WTC11 (cell line): ENCODE measurements at regions not wholly inside any gene's neighbourhood (a gene's known extent, or its start where the extent isn't known, plus 50 kb on each side); places are given as distances from the start of the nearest gene placed in this dataset.

Experiments used
- ATAC-seq: fragments of 200-7000 bp; cut with Tn5 transposase; 2 replicates; pipeline ENCODE4 v1.10.0; 2021; ENCODE audit warnings: mild to moderate bottlenecking, moderate library complexity
- CTCF ChIA-PET: fragments of 300-600 bp; sonication (Branson Sonifier 250); formaldehyde crosslinking; loops from one replicate; lab custom pipeline; 2021; ENCODE audit warnings: antibody characterized with exemption; lab: Charles Lee
- POLR2A ChIA-PET: fragments of 350-600 bp; sonication (Branson Sonifier 250); formaldehyde crosslinking; loops from one replicate; lab custom pipeline; 2021; ENCODE audit warnings: antibody characterized with exemption; lab: Charles Lee
- DNase-seq: peaks from one replicate; pipeline ENCODE4 v3.0.0; 2021; ENCODE audit warnings: low spot score
- H3K27ac Mint-ChIP-seq: 2 replicates; pipeline ENCODE4 v1.8.0; 2021; ENCODE audit warnings: mixed read lengths
- H3K27me3 Mint-ChIP-seq: 2 replicates; pipeline ENCODE4 v1.8.0; 2021; ENCODE audit warnings: low read depth, mild to moderate bottlenecking, moderate library complexity, mixed read lengths
- H3K36me3 Mint-ChIP-seq: 2 replicates; pipeline ENCODE4 v1.8.0; 2021; ENCODE audit warnings: mixed read lengths
- H3K4me1 Mint-ChIP-seq: 2 replicates; pipeline ENCODE4 v1.8.0; 2022; ENCODE audit warnings: mixed read lengths
- H3K4me3 Mint-ChIP-seq: 2 replicates; pipeline ENCODE4 v1.8.0; 2021; ENCODE audit warnings: mild to moderate bottlenecking, moderate library complexity, mixed read lengths
- H3K9me3 Mint-ChIP-seq: 2 replicates; pipeline ENCODE4 v1.8.0; 2021; ENCODE audit warnings: mixed read lengths
- ATF1 ChIP-seq: sonication (generic); formaldehyde crosslinking; IDR thresholded peaks from 2 replicates; pipeline ENCODE4 v1.8.1; 2023; ENCODE audit warnings: mild to moderate bottlenecking, moderate library complexity, missing genetic modification reagents
- CREB1 ChIP-seq: sonication (generic); formaldehyde crosslinking; IDR thresholded peaks from 2 replicates; pipeline ENCODE4 v1.8.0; 2023; ENCODE audit warnings: mild to moderate bottlenecking, missing genetic modification reagents
- CREM ChIP-seq: sonication (generic); formaldehyde crosslinking; IDR thresholded peaks from 2 replicates; pipeline ENCODE4 v1.8.1; 2022; ENCODE audit warnings: mild to moderate bottlenecking, missing genetic modification reagents, moderate library complexity
- ESRRA ChIP-seq: sonication (generic); formaldehyde crosslinking; IDR thresholded peaks from 2 replicates; pipeline ENCODE4 v1.8.1; 2022; ENCODE audit warnings: mild to moderate bottlenecking, missing genetic modification reagents, borderline replicate concordance
- ETV6 ChIP-seq: sonication (generic); formaldehyde crosslinking; IDR thresholded peaks from 2 replicates; pipeline ENCODE4 v1.8.1; 2022; ENCODE audit warnings: mild to moderate bottlenecking, missing genetic modification reagents
- GTF2I ChIP-seq: fragments of 250-450 bp; sonication (Bioruptor Pico); conservative IDR thresholded peaks from 2 replicates; pipeline ENCODE4 v1.4.0; 2021; ENCODE audit warnings: mild to moderate bottlenecking
- NFATC4 ChIP-seq: fragments of 250-450 bp; sonication (Bioruptor Pico); IDR thresholded peaks from 2 replicates; pipeline ENCODE4 v1.9.0; 2021; ENCODE audit warnings: mild to moderate bottlenecking
- NR1H2 ChIP-seq: sonication (generic); formaldehyde crosslinking; IDR thresholded peaks from 2 replicates; pipeline ENCODE4 v1.9.0; 2021; ENCODE audit warnings: mild to moderate bottlenecking, moderate library complexity, missing genetic modification reagents
- NR2C2 ChIP-seq: sonication (generic); formaldehyde crosslinking; IDR thresholded peaks from 2 replicates; pipeline ENCODE4 v1.8.0; 2022; ENCODE audit warnings: mild to moderate bottlenecking, missing genetic modification reagents
- OVOL2 ChIP-seq: fragments of 250-450 bp; sonication (Bioruptor Pico); IDR thresholded peaks from 2 replicates; pipeline ENCODE4 v1.9.0; 2021; ENCODE audit warnings: mild to moderate bottlenecking, borderline replicate concordance
- ZBTB21 ChIP-seq: sonication (generic); formaldehyde crosslinking; IDR thresholded peaks from 2 replicates; pipeline ENCODE4 v1.8.1; 2023; ENCODE audit warnings: mild to moderate bottlenecking, missing genetic modification reagents, borderline replicate concordance
- ZNF121 ChIP-seq: sonication (generic); formaldehyde crosslinking; IDR thresholded peaks from 2 replicates; pipeline ENCODE4 v1.8.0; 2023; ENCODE audit warnings: missing genetic modification reagents
- TF ChIP-seq, protein P1 (sequence below): sonication (generic); formaldehyde crosslinking; IDR thresholded peaks from 2 replicates; pipeline ENCODE4 v1.8.0; 2022; ENCODE audit warnings: mild to moderate bottlenecking, missing genetic modification reagents
- TF ChIP-seq, protein P2 (sequence below): fragments of 250-450 bp; sonication (Bioruptor Pico); IDR thresholded peaks from 2 replicates; pipeline ENCODE4 v2.1.2; 2022; ENCODE audit warnings: mild to moderate bottlenecking, moderate library complexity
- TF ChIP-seq, protein P3 (sequence below): sonication (generic); formaldehyde crosslinking; conservative IDR thresholded peaks from 2 replicates; pipeline ENCODE4 v1.8.1; 2023; ENCODE audit warnings: mild to moderate bottlenecking, low read depth, missing genetic modification reagents, moderate library complexity
- TF ChIP-seq, protein P4 (sequence below): sonication (generic); formaldehyde crosslinking; IDR thresholded peaks from 2 replicates; pipeline ENCODE4 v1.8.1; 2022; ENCODE audit warnings: low read depth, mild to moderate bottlenecking, moderate library complexity, missing genetic modification reagents, borderline replicate concordance
- TF ChIP-seq, protein P5 (sequence below): sonication (generic); formaldehyde crosslinking; IDR thresholded peaks from 2 replicates; pipeline ENCODE4 v1.8.0; 2022; ENCODE audit warnings: mild to moderate bottlenecking, missing genetic modification reagents
- TF ChIP-seq, protein P6 (sequence below): sonication (generic); formaldehyde crosslinking; conservative IDR thresholded peaks from 2 replicates; pipeline ENCODE4 v1.8.1; 2022; ENCODE audit warnings: mild to moderate bottlenecking, missing genetic modification reagents
- TF ChIP-seq, protein P7 (sequence below): sonication (generic); formaldehyde crosslinking; IDR thresholded peaks from 2 replicates; pipeline ENCODE4 v1.8.1; 2022; ENCODE audit warnings: missing genetic modification reagents, borderline replicate concordance
- TF ChIP-seq, protein P8 (sequence below): fragments of 250-450 bp; sonication (Bioruptor Pico); IDR thresholded peaks from 2 replicates; pipeline ENCODE4 v1.9.0; 2021; ENCODE audit warnings: moderate library complexity, mild to moderate bottlenecking, inconsistent platforms, borderline replicate concordance

DNA sequence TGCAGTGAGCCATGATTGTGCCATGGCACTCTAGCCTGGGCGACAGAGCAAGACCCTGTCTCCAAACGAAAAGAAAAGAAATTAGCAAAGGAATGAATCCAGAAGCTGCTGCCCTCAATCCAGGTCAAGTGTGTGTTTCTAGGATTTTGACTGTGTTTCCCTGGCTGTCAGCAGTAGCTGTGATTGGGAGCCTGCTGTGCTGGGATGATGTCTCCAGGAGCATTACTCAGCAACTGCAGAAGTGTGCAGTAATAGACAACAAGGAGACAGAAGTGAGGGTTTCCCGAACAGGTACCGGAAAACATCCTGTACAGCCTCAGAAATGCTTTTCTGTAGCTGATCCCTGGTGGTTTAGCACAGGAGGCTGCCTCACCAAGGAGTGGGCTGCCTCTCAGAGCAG lies 492.5 kb downstream of the FUT8 start:
- ATAC-seq = no peak

DNA sequence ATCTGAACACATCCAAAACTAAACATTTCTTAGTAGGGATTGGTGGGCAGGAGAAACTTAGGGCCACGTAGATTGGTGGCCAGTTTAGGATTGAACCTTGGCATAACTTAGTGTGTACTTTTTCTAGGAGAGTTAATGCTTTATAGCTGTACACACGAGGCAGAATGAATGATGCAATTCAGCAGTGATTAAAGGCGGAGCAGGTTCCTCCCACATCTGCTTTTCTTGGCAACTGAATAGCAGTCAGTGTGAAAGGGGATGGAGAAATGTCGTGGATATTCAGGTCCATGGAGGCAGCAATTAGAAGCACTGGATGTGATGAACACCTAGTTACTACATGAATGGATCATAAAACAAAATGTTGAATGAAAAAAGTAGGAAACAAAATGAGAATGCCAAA lies 493.8 kb downstream of the FUT8 start:
- DNase-seq = no peak
- CTCF ChIA-PET = no interaction called here

More for the DNA sequence above, 492.5 kb downstream of the FUT8 start:
- POLR2A ChIA-PET = no interaction called here
- Mint-ChIP-seq H3K27me3 (peaks cover 6% of the 10 kb centered on the region), H3K36me3 (peaks cover 15% of the 10 kb centered on the region), H3K9me3 (peaks cover 24% of the 10 kb centered on the region), H3K4me1 (peaks cover 8% of the 10 kb centered on the region), H3K4me3 (no peak overlapping the region), H3K27ac (no peak overlapping the region)
- CTCF ChIA-PET = no interaction called here
- no peak for DNase-seq
- TF ChIP-seq CREB1 (CRISPR knock-in tag) (no peak), ETV6 (CRISPR knock-in tag) (no peak), ZNF121 (CRISPR knock-in tag) (peak; percentile 29; the same call in 1 of the 2 replicates), GTF2I (CRISPR knock-in tag) (no peak)
- TF ChIP-seq, protein P1, sequence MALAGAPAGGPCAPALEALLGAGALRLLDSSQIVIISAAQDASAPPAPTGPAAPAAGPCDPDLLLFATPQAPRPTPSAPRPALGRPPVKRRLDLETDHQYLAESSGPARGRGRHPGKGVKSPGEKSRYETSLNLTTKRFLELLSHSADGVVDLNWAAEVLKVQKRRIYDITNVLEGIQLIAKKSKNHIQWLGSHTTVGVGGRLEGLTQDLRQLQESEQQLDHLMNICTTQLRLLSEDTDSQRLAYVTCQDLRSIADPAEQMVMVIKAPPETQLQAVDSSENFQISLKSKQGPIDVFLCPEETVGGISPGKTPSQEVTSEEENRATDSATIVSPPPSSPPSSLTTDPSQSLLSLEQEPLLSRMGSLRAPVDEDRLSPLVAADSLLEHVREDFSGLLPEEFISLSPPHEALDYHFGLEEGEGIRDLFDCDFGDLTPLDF (CRISPR knock-in tag) = no peak

DNA sequence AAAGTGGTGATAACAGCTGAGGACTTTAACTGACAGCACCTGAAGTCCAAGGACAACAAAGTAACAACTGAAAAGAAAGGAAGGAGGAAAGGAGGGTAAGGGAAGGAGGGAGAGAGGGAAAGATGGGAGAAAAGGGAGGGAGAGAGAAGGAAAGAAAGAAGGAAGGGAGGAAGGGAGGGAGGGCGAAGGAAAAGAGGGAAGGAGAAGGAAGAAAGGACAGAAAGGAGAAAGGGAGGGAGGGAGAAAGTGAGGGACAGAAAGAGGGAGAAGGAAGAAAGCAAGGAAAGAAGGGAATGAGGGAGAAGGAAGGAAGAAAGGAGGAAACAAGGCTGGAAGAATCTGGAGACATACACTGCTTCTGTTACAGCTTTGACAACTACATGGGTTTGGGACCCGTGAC lies 494.4 kb downstream of the FUT8 start:
- ChIA-PET POLR2A (no interaction called here), CTCF (no interaction called here)
- Mint-ChIP-seq H3K9me3 (peaks cover 4% of the 10 kb centered on the region; the same call in 1 of the 2 replicates), H3K27me3 (no peaks in the 10 kb centered on the region), H3K27ac (no peak overlapping the region), H3K4me1 (peaks cover 13% of the 10 kb centered on the region), H3K4me3 (no peak overlapping the region), H3K36me3 (no peaks in the 10 kb centered on the region)
- no peak for ATAC-seq
- TF ChIP-seq, protein P2, sequence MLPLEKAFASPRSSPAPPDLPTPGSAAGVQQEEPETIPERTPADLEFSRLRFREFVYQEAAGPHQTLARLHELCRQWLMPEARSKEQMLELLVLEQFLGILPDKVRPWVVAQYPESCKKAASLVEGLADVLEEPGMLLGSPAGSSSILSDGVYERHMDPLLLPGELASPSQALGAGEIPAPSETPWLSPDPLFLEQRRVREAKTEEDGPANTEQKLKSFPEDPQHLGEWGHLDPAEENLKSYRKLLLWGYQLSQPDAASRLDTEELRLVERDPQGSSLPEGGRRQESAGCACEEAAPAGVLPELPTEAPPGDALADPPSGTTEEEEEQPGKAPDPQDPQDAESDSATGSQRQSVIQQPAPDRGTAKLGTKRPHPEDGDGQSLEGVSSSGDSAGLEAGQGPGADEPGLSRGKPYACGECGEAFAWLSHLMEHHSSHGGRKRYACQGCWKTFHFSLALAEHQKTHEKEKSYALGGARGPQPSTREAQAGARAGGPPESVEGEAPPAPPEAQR = no peak
- TF ChIP-seq, protein P3, sequence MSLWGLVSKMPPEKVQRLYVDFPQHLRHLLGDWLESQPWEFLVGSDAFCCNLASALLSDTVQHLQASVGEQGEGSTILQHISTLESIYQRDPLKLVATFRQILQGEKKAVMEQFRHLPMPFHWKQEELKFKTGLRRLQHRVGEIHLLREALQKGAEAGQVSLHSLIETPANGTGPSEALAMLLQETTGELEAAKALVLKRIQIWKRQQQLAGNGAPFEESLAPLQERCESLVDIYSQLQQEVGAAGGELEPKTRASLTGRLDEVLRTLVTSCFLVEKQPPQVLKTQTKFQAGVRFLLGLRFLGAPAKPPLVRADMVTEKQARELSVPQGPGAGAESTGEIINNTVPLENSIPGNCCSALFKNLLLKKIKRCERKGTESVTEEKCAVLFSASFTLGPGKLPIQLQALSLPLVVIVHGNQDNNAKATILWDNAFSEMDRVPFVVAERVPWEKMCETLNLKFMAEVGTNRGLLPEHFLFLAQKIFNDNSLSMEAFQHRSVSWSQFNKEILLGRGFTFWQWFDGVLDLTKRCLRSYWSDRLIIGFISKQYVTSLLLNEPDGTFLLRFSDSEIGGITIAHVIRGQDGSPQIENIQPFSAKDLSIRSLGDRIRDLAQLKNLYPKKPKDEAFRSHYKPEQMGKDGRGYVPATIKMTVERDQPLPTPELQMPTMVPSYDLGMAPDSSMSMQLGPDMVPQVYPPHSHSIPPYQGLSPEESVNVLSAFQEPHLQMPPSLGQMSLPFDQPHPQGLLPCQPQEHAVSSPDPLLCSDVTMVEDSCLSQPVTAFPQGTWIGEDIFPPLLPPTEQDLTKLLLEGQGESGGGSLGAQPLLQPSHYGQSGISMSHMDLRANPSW (CRISPR knock-in tag) = no peak
- TF ChIP-seq, protein P4, sequence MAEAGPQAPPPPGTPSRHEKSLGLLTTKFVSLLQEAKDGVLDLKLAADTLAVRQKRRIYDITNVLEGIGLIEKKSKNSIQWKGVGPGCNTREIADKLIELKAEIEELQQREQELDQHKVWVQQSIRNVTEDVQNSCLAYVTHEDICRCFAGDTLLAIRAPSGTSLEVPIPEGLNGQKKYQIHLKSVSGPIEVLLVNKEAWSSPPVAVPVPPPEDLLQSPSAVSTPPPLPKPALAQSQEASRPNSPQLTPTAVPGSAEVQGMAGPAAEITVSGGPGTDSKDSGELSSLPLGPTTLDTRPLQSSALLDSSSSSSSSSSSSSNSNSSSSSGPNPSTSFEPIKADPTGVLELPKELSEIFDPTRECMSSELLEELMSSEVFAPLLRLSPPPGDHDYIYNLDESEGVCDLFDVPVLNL (CRISPR knock-in tag) = no peak
- TF ChIP-seq, protein P5, sequence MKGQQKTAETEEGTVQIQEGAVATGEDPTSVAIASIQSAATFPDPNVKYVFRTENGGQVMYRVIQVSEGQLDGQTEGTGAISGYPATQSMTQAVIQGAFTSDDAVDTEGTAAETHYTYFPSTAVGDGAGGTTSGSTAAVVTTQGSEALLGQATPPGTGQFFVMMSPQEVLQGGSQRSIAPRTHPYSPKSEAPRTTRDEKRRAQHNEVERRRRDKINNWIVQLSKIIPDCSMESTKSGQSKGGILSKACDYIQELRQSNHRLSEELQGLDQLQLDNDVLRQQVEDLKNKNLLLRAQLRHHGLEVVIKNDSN (CRISPR knock-in tag) = no peak
- TF ChIP-seq OVOL2 (no peak), NR1H2 (CRISPR knock-in tag) (no peak)
- TF ChIP-seq, protein P6, sequence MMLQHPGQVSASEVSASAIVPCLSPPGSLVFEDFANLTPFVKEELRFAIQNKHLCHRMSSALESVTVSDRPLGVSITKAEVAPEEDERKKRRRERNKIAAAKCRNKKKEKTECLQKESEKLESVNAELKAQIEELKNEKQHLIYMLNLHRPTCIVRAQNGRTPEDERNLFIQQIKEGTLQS (CRISPR knock-in tag) = no peak
- TF ChIP-seq, protein P7, sequence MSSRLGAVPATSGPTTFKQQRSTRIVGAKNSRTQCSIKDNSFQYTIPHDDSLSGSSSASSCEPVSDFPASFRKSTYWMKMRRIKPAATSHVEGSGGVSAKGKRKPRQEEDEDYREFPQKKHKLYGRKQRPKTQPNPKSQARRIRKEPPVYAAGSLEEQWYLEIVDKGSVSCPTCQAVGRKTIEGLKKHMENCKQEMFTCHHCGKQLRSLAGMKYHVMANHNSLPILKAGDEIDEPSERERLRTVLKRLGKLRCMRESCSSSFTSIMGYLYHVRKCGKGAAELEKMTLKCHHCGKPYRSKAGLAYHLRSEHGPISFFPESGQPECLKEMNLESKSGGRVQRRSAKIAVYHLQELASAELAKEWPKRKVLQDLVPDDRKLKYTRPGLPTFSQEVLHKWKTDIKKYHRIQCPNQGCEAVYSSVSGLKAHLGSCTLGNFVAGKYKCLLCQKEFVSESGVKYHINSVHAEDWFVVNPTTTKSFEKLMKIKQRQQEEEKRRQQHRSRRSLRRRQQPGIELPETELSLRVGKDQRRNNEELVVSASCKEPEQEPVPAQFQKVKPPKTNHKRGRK = no peak
- TF ChIP-seq, protein P1 (CRISPR knock-in tag) = no peak
- no peak for DNase-seq

More for the DNA sequence above, 493.8 kb downstream of the FUT8 start:
- H3K4me3 Mint-ChIP-seq = no peak overlapping the region
- POLR2A ChIA-PET = no interaction called here
- no peak overlapping the region for H3K27ac Mint-ChIP-seq
- H3K9me3 Mint-ChIP-seq = peaks cover 10% of the 10 kb centered on the region
- peaks cover 5% of the 10 kb centered on the region for H3K36me3 Mint-ChIP-seq
- no peak for ATAC-seq
- TF ChIP-seq, protein P7 = no peak
- TF ChIP-seq NR2C2 (CRISPR knock-in tag) (no peak), NFATC4 (CRISPR knock-in tag) (no peak), ATF1 (CRISPR knock-in tag) (no peak), ZBTB21 (CRISPR knock-in tag) (no peak), ESRRA (CRISPR knock-in tag) (no peak), CREM (CRISPR knock-in tag) (no peak)
- TF ChIP-seq, protein P8, sequence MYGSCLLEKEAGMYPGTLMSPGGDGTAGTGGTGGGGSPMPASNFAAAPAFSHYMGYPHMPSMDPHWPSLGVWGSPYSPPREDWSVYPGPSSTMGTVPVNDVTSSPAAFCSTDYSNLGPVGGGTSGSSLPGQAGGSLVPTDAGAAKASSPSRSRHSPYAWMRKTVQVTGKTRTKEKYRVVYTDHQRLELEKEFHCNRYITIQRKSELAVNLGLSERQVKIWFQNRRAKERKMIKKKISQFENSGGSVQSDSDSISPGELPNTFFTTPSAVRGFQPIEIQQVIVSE (CRISPR knock-in tag) = no peak
- TF ChIP-seq, all 79 proteins: peak for 0
- H3K4me1 Mint-ChIP-seq = peaks cover 13% of the 10 kb centered on the region
- H3K27me3 Mint-ChIP-seq = peaks cover under 1% of the 10 kb centered on the region
